HCT116 (cell line): ENCODE measurements at regions not wholly inside any gene's neighbourhood (a gene's known extent, or its start where the extent isn't known, plus 50 kb on each side); places are given as distances from the start of the nearest gene placed in this dataset.

Experiments
- ATAC-seq: fragments of 200-7000 bp; cut with Tn5 transposase; 2 replicates; pipeline ENCODE4 v1.9.1; 2020; ENCODE audit warnings: mild to moderate bottlenecking, moderate library complexity
- BruUV-seq: library from RNA; stranded (reverse); fragments of 400-500 nt; replicated peaks from 2 replicates; lab custom pipeline; 2021; lab: Mats Ljungman, UMichigan
- CTCF ChIA-PET: fragments of 300-600 bp; sonication (Branson Sonifier 250); formaldehyde crosslinking; loops from one replicate; lab custom pipeline; 2021; ENCODE audit warnings: antibody characterized with exemption; lab: Charles Lee
- POLR2A ChIA-PET: fragments of 300-600, 350-600 bp; sonication (Branson Sonifier 250); formaldehyde crosslinking; loops from one replicate; lab custom pipeline; 2021; ENCODE audit warnings: antibody characterized with exemption; lab: Charles Lee
- RAD21 ChIA-PET, 2 experiments: fragments of 300-600 bp; sonication (Branson Sonifier 250); formaldehyde crosslinking; loops; one replicate each; lab custom pipeline; 2023; ENCODE audit warnings: low total read pairs in 2 of 2; ENCODE audit not compliant: uncharacterized antibody in 2 of 2, unreplicated experiment in 2 of 2, low non-redundant PET in 1 of 2; lab: Charles Lee
- DNase-seq: peaks from one replicate; pipeline ENCODE4 v3.0.0-alpha.2; 2010; ENCODE audit warnings: low read depth, low spot score
- H2AFZ ChIP-seq: fragments of 200-600 bp; shearing (Covaris generic), sonication (generic); 2 replicates; pipeline ENCODE4 v1.6.1; 2017; ENCODE audit warnings: low read depth, mixed run types, mixed read lengths, antibody characterized with exemption, low read length; ENCODE audit not compliant: poor library complexity, severe bottlenecking
- H3K27ac ChIP-seq: 2 replicates; pipeline ENCODE4 v1.5.1; 2012; ENCODE audit warnings: low read depth, low read length
- H3K27me3 ChIP-seq: fragments of 200-600 bp; sonication (generic); 2 replicates; pipeline ENCODE4 v1.6.1; 2016; ENCODE audit warnings: mixed run types, low read length, mixed read lengths; ENCODE audit not compliant: insufficient read depth
- H3K36me3 ChIP-seq, 2 experiments: fragments of 200-500 bp in 1 of 2; fragments of 200-600 bp in 1 of 2; sonication (Bioruptor generic) in 1 of 2; sonication (generic) in 1 of 2; 2 replicates each; pipeline versions ENCODE4 v1.5.1 to v1.6.1; 2014 to 2016; ENCODE audit warnings: low read length in 2 of 2, inconsistent platforms in 1 of 2, mixed read lengths in 1 of 2, mixed run types in 1 of 2; ENCODE audit not compliant: insufficient read depth in 2 of 2, control insufficient read depth in 1 of 2
- H3K4me1 ChIP-seq, 2 experiments: fragments of 200-600 bp in 1 of 2; sonication (generic) in 1 of 2; 2 replicates each; pipeline versions ENCODE4 v1.5.1 to v1.6.1; 2012 to 2017; ENCODE audit warnings: low read length in 2 of 2, inconsistent platforms in 1 of 2, mild to moderate bottlenecking in 1 of 2, mixed read lengths in 1 of 2, mixed run types in 1 of 2, moderate library complexity in 1 of 2; ENCODE audit not compliant: insufficient read depth in 2 of 2, control insufficient read depth in 1 of 2
- H3K4me2 ChIP-seq: fragments of 200-600 bp; sonication (generic); 2 replicates; pipeline ENCODE4 v1.6.1; 2017; ENCODE audit warnings: mixed run types, low read length, mixed read lengths
- H3K4me3 ChIP-seq, 2 experiments: fragments of 200-600 bp in 1 of 2; sonication (generic) in 1 of 2; replicated peaks in 1 of 2; 2 replicates each; pipeline ENCODE4 v1.5.1; 2011 to 2016; ENCODE audit warnings: low read length in 2 of 2, control low read depth in 1 of 2, low read depth in 1 of 2, mild to moderate bottlenecking in 1 of 2, mixed read lengths in 1 of 2, mixed run types in 1 of 2
- H3K79me2 ChIP-seq: fragments of 200-600 bp; sonication (generic); 2 replicates; pipeline ENCODE4 v1.6.1; 2017; ENCODE audit warnings: mild to moderate bottlenecking, mixed run types, low read length, moderate library complexity, mixed read lengths; ENCODE audit not compliant: insufficient read depth
- H3K9ac ChIP-seq: fragments of 200-600 bp; sonication (generic); 2 replicates; pipeline ENCODE4 v1.6.1; 2016; ENCODE audit warnings: low read length, mixed read lengths
- H3K9me2 ChIP-seq: fragments of 200-600 bp; sonication (generic), shearing (Covaris generic); 2 replicates; pipeline ENCODE4 v1.6.1; 2017; ENCODE audit warnings: mixed run types, mild to moderate bottlenecking, moderate library complexity; ENCODE audit not compliant: insufficient read depth
- H3K9me3 ChIP-seq, 2 experiments: fragments of 200-500 bp in 1 of 2; fragments of 200-600 bp in 1 of 2; sonication (Bioruptor generic) in 1 of 2; sonication (generic) in 1 of 2; 2 replicates each; pipeline ENCODE4 v1.6.1; 2014 to 2017; ENCODE audit warnings: low read length in 2 of 2, mixed read lengths in 2 of 2, inconsistent platforms in 1 of 2, low read depth in 1 of 2, mild to moderate bottlenecking in 1 of 2, mixed run types in 1 of 2, moderate library complexity in 1 of 2; ENCODE audit not compliant: control insufficient read depth in 1 of 2, insufficient read depth in 1 of 2
- H4K20me1 ChIP-seq: fragments of 200-600 bp; sonication (generic), shearing (Covaris generic); 2 replicates; pipeline ENCODE4 v1.6.1; 2017; ENCODE audit warnings: mixed run types, mild to moderate bottlenecking, moderate library complexity; ENCODE audit not compliant: insufficient read depth
- ELF1 ChIP-seq: IDR thresholded peaks from 2 replicates; pipeline ENCODE4 v1.6.1; 2012; ENCODE audit warnings: low read depth, borderline replicate concordance
- FOSL1 ChIP-seq: IDR thresholded peaks from 2 replicates; pipeline ENCODE4 v1.6.1; 2012; ENCODE audit warnings: low read depth
- POLR2AphosphoS5 ChIP-seq: IDR thresholded peaks from 2 replicates; pipeline ENCODE4 v1.6.1; 2011; ENCODE audit warnings: mild to moderate bottlenecking, low read depth, low read length, moderate library complexity
- RAD21 ChIP-seq: IDR thresholded peaks from 2 replicates; pipeline ENCODE4 v1.6.1; 2012; ENCODE audit warnings: low read depth, mild to moderate bottlenecking
- SIN3A ChIP-seq: IDR thresholded peaks from 2 replicates; pipeline ENCODE4 v1.6.1; 2012; ENCODE audit warnings: low read depth
- intact Hi-C: fragments of 100-400 bp; cut with micrococcal nuclease; formaldehyde crosslinking; loops from 2 replicates; pipeline ENCODE4 v1.10.0; 2022
- TF ChIP-seq, protein P1 (sequence below): IDR thresholded peaks from 2 replicates; pipeline ENCODE4 v1.6.1; 2012
- TF ChIP-seq, protein P2 (sequence below): IDR thresholded peaks from 2 replicates; pipeline ENCODE4 v1.6.1; 2012
- TF ChIP-seq, protein P3 (sequence below): IDR thresholded peaks from 2 replicates; pipeline ENCODE4 v1.6.1; 2012; ENCODE audit warnings: low read depth
- TF ChIP-seq, protein P4 (sequence below), 3 experiments: fragments of 200-600 bp in 1 of 3; sonication (generic) in 1 of 3; IDR thresholded peaks in 2 of 3; conservative IDR thresholded peaks in 1 of 3; 2 replicates each; pipeline ENCODE4 v1.5.1; 2012 to 2017; ENCODE audit warnings: low read depth in 2 of 3, low read length in 2 of 3, antibody characterized with exemption in 1 of 3, borderline replicate concordance in 1 of 3, control low read depth in 1 of 3, mild to moderate bottlenecking in 1 of 3, mixed read lengths in 1 of 3, mixed run types in 1 of 3, moderate library complexity in 1 of 3; ENCODE audit not compliant: insufficient read depth in 1 of 3

DNA sequence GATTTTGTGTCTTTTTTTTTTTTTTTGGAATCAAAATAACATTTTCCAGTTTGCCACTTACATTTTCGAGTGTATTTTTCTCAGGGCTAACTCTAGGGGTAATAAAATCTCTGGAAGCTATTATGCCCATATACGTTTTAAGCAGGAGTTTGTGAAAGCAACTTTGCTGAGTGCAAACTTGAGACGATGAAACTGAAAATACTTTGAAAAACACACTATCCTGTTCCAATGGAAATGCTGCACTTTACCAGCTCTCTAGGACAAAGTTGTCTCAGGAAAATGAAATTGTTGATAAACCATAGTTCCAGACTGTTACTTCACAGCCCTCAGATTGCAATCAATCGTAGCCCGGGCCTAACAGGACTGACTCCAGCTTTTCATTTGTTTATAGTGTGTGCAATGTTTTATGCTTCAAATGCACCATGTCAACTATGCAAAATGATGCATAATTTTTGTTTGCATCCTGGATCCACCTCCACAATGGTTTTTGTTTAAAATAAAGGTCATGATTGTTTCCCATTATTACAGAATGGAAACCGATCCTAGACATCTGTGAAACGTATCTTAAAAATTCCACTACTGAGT lies 220.6 kb upstream of the PKN2 start:
- Histone ChIP-seq H3K79me2 (no peaks in the 10 kb centered on the region), H3K4me2 (peak overlapping the region; percentile 84), H3K9ac (no peak overlapping the region), H2AFZ (peak overlapping the region; percentile 91), H3K36me3 (no peaks in the 10 kb centered on the region), H4K20me1 (no peaks in the 10 kb centered on the region), H3K27me3 (no peaks in the 10 kb centered on the region), H3K9me3 (no peaks in the 10 kb centered on the region), H3K4me3 (no peak overlapping the region), H3K4me1 (peaks cover 3 to 11% of the 10 kb centered on the region in 2 experiments; a peak in 3 of 4 replicates), H3K27ac (no peak overlapping the region), H3K9me2 (no peaks in the 10 kb centered on the region)
- intact Hi-C loops: no loop called here
- ChIA-PET CTCF (no interaction called here), POLR2A (no interaction called here), RAD21 (no interaction called here)
- ATAC-seq: no peak
- no TSS peak for BruUV-seq
- DNase-seq: no peak
- TF ChIP-seq, protein P1, sequence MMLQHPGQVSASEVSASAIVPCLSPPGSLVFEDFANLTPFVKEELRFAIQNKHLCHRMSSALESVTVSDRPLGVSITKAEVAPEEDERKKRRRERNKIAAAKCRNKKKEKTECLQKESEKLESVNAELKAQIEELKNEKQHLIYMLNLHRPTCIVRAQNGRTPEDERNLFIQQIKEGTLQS: no peak
- no peak for TF ChIP-seq ELF1
- TF ChIP-seq, protein P2, sequence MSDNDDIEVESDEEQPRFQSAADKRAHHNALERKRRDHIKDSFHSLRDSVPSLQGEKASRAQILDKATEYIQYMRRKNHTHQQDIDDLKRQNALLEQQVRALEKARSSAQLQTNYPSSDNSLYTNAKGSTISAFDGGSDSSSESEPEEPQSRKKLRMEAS: no peak

DNA sequence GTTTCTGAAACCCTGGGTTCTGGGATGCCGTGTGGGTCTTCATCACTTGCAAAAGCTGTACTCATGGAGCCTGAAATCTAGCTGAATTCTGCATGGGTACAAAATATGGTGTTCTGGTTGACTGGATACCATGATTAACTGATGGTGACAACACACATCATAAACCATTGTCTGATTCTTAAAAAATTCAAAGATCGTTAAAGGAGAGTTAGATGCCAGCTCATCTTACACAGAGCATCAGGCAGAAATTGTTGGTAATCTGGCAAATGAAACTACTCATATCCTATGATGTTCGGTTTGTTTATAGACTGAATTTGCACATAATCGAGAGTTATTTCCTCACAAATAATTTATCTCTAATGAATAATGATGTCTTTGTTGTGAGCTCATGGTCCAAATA lies 218.1 kb upstream of the PKN2 start:
- CTCF ChIA-PET: no interaction called here
- no peaks in the 10 kb centered on the region for H3K9me3 ChIP-seq
- no peak overlapping the region for H3K9ac ChIP-seq
- H4K20me1 ChIP-seq: no peaks in the 10 kb centered on the region
- BruUV-seq: no TSS peak
- no peaks in the 10 kb centered on the region for H3K27me3 ChIP-seq
- POLR2A ChIA-PET: no interaction called here
- no peaks in the 10 kb centered on the region for H3K9me2 ChIP-seq
- H3K36me3 ChIP-seq: no peaks in the 10 kb centered on the region
- H3K4me3 ChIP-seq: no peak overlapping the region
- RAD21 ChIA-PET: no interaction called here
- ATAC-seq: no peak
- no peak overlapping the region for H3K27ac ChIP-seq
- TF ChIP-seq RAD21: no peak
- TF ChIP-seq, protein P3, sequence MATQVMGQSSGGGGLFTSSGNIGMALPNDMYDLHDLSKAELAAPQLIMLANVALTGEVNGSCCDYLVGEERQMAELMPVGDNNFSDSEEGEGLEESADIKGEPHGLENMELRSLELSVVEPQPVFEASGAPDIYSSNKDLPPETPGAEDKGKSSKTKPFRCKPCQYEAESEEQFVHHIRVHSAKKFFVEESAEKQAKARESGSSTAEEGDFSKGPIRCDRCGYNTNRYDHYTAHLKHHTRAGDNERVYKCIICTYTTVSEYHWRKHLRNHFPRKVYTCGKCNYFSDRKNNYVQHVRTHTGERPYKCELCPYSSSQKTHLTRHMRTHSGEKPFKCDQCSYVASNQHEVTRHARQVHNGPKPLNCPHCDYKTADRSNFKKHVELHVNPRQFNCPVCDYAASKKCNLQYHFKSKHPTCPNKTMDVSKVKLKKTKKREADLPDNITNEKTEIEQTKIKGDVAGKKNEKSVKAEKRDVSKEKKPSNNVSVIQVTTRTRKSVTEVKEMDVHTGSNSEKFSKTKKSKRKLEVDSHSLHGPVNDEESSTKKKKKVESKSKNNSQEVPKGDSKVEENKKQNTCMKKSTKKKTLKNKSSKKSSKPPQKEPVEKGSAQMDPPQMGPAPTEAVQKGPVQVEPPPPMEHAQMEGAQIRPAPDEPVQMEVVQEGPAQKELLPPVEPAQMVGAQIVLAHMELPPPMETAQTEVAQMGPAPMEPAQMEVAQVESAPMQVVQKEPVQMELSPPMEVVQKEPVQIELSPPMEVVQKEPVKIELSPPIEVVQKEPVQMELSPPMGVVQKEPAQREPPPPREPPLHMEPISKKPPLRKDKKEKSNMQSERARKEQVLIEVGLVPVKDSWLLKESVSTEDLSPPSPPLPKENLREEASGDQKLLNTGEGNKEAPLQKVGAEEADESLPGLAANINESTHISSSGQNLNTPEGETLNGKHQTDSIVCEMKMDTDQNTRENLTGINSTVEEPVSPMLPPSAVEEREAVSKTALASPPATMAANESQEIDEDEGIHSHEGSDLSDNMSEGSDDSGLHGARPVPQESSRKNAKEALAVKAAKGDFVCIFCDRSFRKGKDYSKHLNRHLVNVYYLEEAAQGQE: no peak
- TF ChIP-seq, protein P4, sequence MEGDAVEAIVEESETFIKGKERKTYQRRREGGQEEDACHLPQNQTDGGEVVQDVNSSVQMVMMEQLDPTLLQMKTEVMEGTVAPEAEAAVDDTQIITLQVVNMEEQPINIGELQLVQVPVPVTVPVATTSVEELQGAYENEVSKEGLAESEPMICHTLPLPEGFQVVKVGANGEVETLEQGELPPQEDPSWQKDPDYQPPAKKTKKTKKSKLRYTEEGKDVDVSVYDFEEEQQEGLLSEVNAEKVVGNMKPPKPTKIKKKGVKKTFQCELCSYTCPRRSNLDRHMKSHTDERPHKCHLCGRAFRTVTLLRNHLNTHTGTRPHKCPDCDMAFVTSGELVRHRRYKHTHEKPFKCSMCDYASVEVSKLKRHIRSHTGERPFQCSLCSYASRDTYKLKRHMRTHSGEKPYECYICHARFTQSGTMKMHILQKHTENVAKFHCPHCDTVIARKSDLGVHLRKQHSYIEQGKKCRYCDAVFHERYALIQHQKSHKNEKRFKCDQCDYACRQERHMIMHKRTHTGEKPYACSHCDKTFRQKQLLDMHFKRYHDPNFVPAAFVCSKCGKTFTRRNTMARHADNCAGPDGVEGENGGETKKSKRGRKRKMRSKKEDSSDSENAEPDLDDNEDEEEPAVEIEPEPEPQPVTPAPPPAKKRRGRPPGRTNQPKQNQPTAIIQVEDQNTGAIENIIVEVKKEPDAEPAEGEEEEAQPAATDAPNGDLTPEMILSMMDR (IDR thresholded peaks at IDR 0.05 in 2 of 3, conservative IDR thresholded peaks at IDR 0.05 in 1 of 3; ENCODE audit: borderline replicate concordance in 1 of 3, insufficient read depth in 1 of 3, low read depth in 2 of 3, low read length in 2 of 3): no peak
- TF ChIP-seq, protein P1: no peak
- no peak for TF ChIP-seq POLR2AphosphoS5
- TF ChIP-seq SIN3A: no peak
- no peak for TF ChIP-seq FOSL1
- TF ChIP-seq, all 23 proteins: peak for 0
- H3K4me1 ChIP-seq: peaks cover 3 to 11% of the 10 kb centered on the region in 2 experiments; a peak in 3 of 4 replicates
- no peak overlapping the region for H3K4me2 ChIP-seq
- DNase-seq: no peak
- H2AFZ ChIP-seq: no peak overlapping the region
- intact Hi-C loops: no loop called here
- no peaks in the 10 kb centered on the region for H3K79me2 ChIP-seq
